Testis (tissue), 2 donors: ENCODE measurements at regions not wholly inside any gene's neighbourhood (a gene's known extent, or its start where the extent isn't known, plus 50 kb on each side); places are given as distances from the start of the nearest gene placed in this dataset.

Experiments
- POLR2A ChIP-seq: fragments of 450-650 bp; IDR thresholded peaks from one replicate; pipeline ENCODE4 v1.6.1; 2017; ENCODE audit warnings: antibody characterized with exemption, mild to moderate bottlenecking, moderate library complexity
- TF ChIP-seq, protein P1 (sequence below), 3 experiments: fragments of 450-650 bp in 2 of 3; fragments of 200-600 bp in 1 of 3; sonication (generic) in 1 of 3; IDR thresholded peaks; one replicate each; pipeline ENCODE4 v1.5.1; 2016 to 2019; ENCODE audit warnings: antibody characterized with exemption in 3 of 3, mild to moderate bottlenecking in 2 of 3, moderate library complexity in 1 of 3

DNA sequence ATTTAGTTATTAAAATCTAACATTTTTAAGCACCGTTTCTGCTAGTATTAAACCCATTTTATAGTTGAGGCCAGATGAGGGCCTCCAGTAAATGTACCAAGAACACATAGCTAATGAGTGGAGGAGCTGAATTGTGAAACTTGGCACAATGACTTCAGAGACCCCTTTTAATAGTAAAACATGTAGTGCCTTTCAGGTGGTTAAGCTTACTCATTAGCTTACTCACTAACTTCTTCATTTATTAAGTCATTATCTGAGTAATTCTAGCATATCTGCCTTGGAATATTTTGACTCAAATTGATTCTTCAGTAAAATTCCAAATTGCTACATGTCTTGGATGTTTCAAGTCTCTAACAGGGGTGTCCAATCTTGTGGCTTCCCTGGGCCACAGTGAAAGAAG is 735.2 kb downstream of the LIG4 start:
- TF ChIP-seq, protein P1, sequence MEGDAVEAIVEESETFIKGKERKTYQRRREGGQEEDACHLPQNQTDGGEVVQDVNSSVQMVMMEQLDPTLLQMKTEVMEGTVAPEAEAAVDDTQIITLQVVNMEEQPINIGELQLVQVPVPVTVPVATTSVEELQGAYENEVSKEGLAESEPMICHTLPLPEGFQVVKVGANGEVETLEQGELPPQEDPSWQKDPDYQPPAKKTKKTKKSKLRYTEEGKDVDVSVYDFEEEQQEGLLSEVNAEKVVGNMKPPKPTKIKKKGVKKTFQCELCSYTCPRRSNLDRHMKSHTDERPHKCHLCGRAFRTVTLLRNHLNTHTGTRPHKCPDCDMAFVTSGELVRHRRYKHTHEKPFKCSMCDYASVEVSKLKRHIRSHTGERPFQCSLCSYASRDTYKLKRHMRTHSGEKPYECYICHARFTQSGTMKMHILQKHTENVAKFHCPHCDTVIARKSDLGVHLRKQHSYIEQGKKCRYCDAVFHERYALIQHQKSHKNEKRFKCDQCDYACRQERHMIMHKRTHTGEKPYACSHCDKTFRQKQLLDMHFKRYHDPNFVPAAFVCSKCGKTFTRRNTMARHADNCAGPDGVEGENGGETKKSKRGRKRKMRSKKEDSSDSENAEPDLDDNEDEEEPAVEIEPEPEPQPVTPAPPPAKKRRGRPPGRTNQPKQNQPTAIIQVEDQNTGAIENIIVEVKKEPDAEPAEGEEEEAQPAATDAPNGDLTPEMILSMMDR (IDR thresholded peaks at IDR 0.05), result no peak
- TF ChIP-seq POLR2A, result no peak
